ENCODE measurements at regions not wholly inside any gene's neighbourhood (a gene's known extent, or its start where the extent isn't known, plus 50 kb on each side); places are given as distances from the start of the nearest gene placed in this dataset.

DNA sequence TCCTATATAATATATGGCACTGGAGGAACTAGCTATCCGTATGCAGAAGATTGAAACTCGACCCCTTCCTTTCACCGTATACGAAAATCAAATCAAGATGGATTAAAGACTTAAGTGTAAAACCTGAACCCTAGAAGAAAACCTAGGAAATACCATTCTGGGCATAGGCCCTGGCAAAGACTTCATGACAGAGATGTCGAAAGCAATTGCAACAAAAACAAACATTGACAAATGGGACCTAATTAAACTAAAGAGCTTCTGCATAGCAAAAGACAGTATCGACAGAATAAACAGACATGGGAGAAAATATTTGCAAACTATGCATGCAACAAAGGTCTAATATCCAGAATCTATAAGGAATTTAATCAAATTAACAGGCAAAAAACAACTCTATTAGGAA is 61.4 kb upstream of the HDAC9 start:
- ChIA-PET CTCF (no interaction called here), POLR2A (ENCODE audit: unreplicated experiment) (no interaction called here)
- TF ChIP-seq NFE2L2 (IDR thresholded peaks at IDR 0.05; ENCODE audit: low read depth, low read length) (no peak), RAD21 (IDR thresholded peaks at IDR 0.05; ENCODE audit: low read length) (no peak), CEBPB (IDR thresholded peaks at IDR 0.05; ENCODE audit: low read depth, low read length) (no peak), RCOR1 (IDR thresholded peaks at IDR 0.05; ENCODE audit: insufficient replicate concordance, low read length) (no peak), MAFK (IDR thresholded peaks at IDR 0.05; ENCODE audit: low read depth, low read length) (no peak), MAZ (IDR thresholded peaks at IDR 0.05; ENCODE audit: borderline replicate concordance, low read depth, low read length) (no peak), FOS (IDR thresholded peaks at IDR 0.05; ENCODE audit: low read depth, low read length) (no peak), RFX5 (IDR thresholded peaks at IDR 0.05; ENCODE audit: low read depth, low read length) (no peak)
- H3K4ac ChIP-seq (ENCODE audit: low read depth, low read length) = no peak overlapping the region
- intact Hi-C loops (cut with micrococcal nuclease) = no loop called here
- H2BK15ac ChIP-seq (ENCODE audit: low read depth, low read length) = no peak overlapping the region
- no peak overlapping the region for H2BK20ac ChIP-seq (ENCODE audit: low read depth, low read length)
- H3K4me1 ChIP-seq (ENCODE audit: control insufficient read depth, insufficient read depth, low read length) = peaks cover 4% of the 10 kb centered on the region; the same call in 1 of the 2 replicates
- DNase-seq = no peak
- no peak overlapping the region for H3K27ac ChIP-seq (ENCODE audit: insufficient read depth, low read length)
- no CpG with 5 or more reads among the region's 6 CpGs for WGBS, 2 experiments (ENCODE audit: extremely low coverage in 2 of 2, insufficient read length in 1 of 2)
- no peak overlapping the region for H2BK5ac ChIP-seq (ENCODE audit: low read depth, low read length, poor library complexity, severe bottlenecking)
- no peak overlapping the region for H3K23ac ChIP-seq (ENCODE audit: low read depth, low read length)
- H3K14ac ChIP-seq (replicated peaks; ENCODE audit: low read depth, low read length) = no peak overlapping the region
- H4K91ac ChIP-seq (ENCODE audit: insufficient read depth, low read depth, low read length) = no peak overlapping the region
- no peak overlapping the region for H3K9ac ChIP-seq (ENCODE audit: low read depth, low read length)
- in situ Hi-C loops (cut with MboI; ENCODE audit: low sequenced_read_pairs) = no loop called here
- dilution Hi-C loops (cut with HindIII; ENCODE audit: low sequenced_read_pairs, unreplicated experiment) = no loop called here
- H3K27me3 ChIP-seq (ENCODE audit: control insufficient read depth, insufficient read depth, low read length) = no peaks in the 10 kb centered on the region
- H3K9me3 ChIP-seq (ENCODE audit: control insufficient read depth, insufficient read depth, low read length) = no peaks in the 10 kb centered on the region
- H3K9me1 ChIP-seq (ENCODE audit: insufficient read depth, low read length) = no peaks in the 10 kb centered on the region; the same call in 1 of the 2 replicates
- no peak overlapping the region for H3K4me2 ChIP-seq (ENCODE audit: low read depth, low read length)
- H3K4me3 ChIP-seq (ENCODE audit: insufficient read depth, low read depth, low read length) = no peak overlapping the region
- no peaks in the 10 kb centered on the region for H4K20me1 ChIP-seq (ENCODE audit: insufficient read depth, low read length)
- BruUV-seq (replicated peaks) = no TSS peak
- H4K5ac ChIP-seq (ENCODE audit: low read depth, low read length) = no peak overlapping the region
- no peak overlapping the region for H2AK5ac ChIP-seq (ENCODE audit: low read depth, low read length)
- H2AFZ ChIP-seq (replicated peaks; ENCODE audit: low read length, poor library complexity) = no peak overlapping the region
- H2AK9ac ChIP-seq (replicated peaks; ENCODE audit: low read depth, low read length, poor library complexity) = no peak overlapping the region
- no peak overlapping the region for H4K8ac ChIP-seq (ENCODE audit: low read depth in 2 of 2, low read length in 2 of 2)
- H3K18ac ChIP-seq (ENCODE audit: low read depth, low read length) = no peak overlapping the region
- no peaks in the 10 kb centered on the region for H3K36me3 ChIP-seq (ENCODE audit: control insufficient read depth, insufficient read depth, low read length)
- no peaks in the 10 kb centered on the region for H3K79me1 ChIP-seq (ENCODE audit: low read depth in 1 of 2, low read length in 2 of 2)
- ATAC-seq (ENCODE audit: low read depth) = no peak
- no peak overlapping the region for H2BK120ac ChIP-seq (ENCODE audit: low read depth, low read length)
- no peak overlapping the region for H3K56ac ChIP-seq (ENCODE audit: extremely low read depth, insufficient read depth, low read length)

Data from IMR-90 (cell line).